GM18517 (cell line): ENCODE measurements at regions not wholly inside any gene's neighbourhood (a gene's known extent, or its start where the extent isn't known, plus 50 kb on each side); places are given as distances from the start of the nearest gene placed in this dataset.
A peak's percentile ranks its signal among the peaks of the same experiment; 100 is the strongest.

ENCODE experiments used
- ATAC-seq: cut with Tn5 transposase; IDR thresholded peaks from one replicate; pipeline ENCODE4 v1.9.1; 2021; ENCODE audit warnings: mild to moderate bottlenecking, moderate library complexity; ENCODE audit not compliant: unreplicated experiment

DNA sequence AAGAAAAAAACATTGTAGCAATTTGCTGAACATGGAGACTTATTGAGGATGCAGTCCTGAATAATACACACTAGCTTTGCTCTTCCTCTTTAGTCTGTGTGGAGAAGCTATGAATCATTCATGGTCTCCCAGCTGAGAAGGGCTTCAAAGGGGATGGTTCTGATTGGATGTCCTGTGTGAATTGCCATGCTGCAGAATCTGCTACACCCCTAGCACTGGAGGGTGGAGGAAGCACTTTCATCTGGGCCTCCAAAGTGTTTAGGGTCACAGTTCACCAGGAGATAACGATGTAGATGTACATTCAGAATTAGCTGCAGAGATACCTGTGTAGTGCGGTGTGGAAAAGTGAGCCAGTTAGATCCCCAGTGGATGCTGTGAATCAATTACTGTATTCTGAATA is 321.1 kb upstream of the EDNRB start:
- ATAC-seq, result no peak

DNA sequence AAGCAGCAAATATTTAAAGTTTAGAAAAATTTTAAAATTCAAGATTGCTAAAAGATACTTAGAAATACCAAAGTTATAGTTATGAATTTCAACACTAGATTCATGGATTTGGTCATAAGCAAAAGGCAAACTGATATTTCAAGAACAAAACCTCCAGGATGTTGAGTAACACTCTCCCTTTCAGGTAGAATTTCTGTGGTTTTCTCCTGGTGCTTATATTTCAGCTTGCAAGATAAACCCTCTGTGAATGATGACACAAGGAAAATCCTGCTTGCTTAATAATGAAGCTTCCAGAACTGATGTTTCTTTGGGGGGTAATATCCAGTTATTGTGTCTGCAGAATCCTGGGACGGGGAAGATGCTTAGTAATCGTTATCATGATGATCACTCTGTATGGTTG is 320.3 kb upstream of the EDNRB start:
- no peak for ATAC-seq

DNA sequence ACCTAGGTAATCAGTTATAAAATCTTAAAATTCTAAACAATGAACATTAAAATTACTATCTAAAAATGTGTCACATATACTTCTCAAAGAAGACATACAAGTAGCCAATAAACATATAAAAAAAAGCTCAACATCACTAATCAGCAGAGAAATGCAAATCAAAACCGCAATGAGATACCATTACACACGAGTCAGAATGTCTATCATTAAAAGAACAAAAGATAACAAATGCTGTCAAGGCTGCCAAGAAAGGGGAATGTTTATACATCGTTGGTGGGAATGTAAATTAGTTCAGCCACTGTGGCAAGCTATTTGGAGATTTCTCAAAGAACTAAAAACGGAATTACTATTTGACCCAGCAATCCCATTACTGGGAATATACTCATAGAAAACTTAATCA is 310.3 kb upstream of the EDNRB start:
- ATAC-seq, result no peak

DNA sequence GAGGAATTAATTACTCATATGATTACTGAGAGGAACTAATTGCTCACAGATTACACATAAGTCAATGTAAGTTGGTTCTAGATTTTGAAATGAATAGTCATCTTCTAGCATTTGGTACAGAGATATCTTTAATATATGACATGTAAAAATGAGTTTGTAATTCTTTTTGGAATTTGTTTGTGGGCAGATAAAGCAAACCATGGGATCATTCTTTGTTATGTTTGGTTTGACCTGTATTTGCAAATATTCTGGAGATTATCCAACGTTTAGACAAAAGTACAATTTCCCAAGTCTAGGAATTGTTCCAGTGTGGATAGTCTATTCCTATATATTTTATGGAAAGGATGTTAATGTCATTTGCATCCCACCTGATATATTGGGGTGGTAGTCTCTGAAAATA is 309.6 kb upstream of the EDNRB start:
- no peak for ATAC-seq

DNA sequence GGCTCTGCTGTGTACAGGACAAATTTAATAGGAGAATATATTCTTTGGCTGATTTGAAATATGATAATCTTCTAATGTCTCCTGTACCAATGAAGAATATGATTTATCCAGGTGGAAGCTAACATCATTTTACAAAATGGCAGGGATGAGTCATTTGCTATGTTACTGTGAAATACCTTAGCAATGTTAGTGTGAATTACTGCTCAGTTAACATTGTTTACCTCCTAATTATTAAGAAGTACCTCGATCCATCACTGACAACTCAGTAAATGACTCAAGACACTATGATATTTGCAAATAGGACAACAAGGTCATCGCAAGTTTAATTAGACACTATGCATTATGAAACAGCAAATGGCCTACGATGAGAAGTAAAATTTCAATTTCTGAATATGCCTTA is 309.1 kb upstream of the EDNRB start:
- no peak for ATAC-seq

DNA sequence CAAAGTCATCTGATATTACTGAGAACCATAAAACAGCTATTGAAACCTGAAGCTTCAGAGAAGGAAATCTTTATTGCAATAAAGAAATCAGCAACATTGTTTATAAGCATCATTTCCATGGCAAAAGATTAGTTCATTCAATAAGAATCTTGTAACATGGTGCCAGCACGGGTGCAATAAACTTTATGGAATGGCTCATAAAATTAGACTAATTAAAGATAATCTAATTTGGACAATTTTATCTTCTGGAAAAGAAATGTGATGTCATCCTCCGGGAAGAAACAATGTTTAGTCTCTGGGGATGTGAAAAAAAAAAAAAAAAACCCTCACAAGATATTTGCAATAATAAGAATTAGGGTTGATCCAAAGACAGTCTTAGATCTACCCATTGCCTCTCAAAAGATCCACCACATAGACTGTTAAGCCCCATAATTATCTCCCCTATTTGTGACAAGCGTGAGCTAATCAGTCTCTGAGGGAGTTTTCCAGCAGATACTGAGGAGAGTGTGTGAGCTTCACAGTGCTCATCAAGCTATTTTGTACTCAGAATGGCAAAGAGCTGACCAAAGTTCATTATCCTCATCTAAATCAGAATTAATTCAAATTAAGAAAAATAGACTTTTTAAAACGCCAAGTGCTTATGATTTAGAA is 297.0 kb upstream of the EDNRB start:
- ATAC-seq, result no peak

DNA sequence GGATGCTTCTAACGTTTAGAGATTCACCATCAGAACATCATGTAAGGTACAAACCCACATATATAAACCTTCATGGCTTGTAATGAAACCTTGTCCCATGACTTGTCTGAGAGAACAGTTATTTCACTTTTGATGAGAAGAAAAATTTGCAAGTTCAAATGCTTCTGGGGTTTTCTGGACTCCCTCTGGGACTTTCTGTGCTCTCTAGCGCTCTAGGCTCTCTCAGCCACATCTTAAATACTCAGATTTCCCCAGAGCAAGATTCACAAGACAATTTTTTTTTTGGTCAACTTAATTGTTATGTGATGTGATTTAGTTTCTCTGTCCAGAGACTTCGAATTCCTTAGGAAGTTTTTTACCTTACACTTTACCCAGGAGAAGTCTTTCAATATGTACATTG is 282.8 kb upstream of the EDNRB start:
- ATAC-seq, result peak; percentile 48

DNA sequence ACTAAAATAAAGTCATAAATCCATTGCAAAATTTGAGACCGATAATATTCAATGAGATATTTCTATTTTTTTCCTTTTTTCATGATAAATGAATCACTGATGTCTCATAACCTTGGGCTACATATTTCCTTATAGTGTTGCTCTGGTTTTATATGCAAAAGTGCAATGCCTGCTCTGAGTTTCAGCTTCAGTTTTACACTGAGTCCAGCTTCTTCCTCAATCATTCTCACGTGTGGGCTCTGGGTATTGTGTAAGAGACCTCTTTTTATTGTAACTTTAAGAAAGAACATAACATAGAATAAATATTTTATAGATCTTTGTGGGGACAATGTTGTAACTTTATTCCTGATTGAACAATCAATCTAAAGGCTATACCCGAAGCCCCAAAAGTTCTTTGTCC is 280.2 kb upstream of the EDNRB start:
- no peak for ATAC-seq

DNA sequence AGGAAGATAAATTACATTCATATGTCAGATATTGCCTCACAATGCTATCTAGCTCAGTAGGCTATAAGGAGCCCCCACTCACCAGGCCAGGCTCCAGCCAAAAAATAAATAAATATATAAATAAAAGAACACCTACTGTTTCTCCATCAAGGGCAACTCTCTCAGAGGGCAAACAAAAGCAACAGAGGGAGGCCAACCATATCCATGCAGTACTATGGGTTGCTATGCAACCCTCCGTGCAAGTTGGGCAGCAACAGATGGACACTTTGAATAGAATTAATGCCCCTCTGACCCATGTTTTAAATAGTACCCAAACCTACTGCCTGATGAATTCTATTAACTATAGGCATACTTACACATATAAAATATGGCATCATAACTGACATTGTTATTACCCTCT is 279.8 kb upstream of the EDNRB start:
- no peak for ATAC-seq

DNA sequence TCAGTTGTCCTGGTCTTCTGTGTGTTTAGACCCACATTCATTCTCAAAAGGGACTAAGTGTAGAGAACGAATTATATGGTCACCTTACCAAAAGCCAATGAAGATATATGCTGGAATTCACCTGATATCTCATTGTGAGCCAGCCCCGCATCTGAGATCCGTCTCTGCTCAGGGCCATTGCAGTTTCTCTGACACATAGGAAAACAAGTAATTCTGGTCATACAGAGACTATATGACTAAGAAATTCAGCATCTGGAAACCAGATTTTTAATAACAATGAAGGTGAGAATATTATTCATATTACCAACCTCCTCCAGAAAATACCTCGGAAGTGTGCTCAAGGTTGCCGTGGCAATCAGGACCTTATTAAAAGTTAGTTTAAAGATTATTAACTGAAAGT is 278.6 kb upstream of the EDNRB start:
- ATAC-seq, result no peak

DNA sequence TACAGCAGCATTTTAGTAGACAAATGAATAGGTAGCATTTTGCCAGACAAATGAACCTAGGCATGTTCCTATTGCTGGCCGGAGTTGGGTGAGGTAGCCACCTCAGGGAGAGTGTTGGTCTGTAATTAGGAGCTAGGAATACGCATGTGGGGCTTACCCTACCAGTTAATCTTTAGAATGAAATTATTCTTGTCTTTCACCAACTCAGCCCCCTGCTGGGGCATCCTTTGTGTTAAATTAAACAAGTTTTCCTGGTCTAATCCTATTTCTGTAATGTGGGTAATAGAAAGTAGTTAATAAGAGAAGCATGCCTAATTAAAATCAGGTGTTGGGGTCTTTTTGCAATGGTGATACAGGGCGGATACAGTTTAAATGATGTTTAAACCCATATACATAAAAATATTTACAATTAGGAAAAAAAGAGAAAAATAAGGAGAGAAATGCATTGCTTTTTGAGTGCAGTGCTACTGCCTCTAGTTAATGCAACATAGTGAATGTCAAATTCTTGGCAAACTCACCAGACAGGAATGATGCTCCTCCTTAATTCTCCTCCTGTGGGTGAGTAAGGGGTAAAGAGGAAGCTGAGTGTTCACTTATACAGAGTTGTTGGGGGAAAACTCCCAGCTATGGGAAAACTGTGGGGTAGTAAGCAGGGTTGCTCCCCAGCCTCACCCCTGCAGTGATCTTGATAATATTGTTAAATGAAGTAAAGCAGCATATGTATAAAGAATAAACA is 276.4 kb upstream of the EDNRB start:
- no peak for ATAC-seq

DNA sequence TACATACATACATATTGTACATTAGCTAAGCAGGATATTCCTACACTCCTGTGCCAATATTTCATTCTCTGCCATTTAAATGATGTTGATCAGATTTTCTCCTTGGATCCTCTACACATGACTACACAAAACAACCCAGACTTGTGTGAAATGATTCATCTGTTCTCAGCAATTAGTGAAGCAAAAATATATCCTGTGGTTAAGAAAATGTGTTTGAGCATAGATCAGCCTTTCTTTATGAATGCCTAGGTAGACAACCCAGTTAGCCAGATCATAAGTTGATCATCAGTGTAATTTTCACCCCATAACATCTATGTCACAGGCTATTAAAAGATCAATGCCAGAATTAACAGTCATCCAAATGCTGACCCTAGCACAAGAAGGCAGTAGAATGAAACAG is 275.2 kb upstream of the EDNRB start:
- ATAC-seq, result no peak

DNA sequence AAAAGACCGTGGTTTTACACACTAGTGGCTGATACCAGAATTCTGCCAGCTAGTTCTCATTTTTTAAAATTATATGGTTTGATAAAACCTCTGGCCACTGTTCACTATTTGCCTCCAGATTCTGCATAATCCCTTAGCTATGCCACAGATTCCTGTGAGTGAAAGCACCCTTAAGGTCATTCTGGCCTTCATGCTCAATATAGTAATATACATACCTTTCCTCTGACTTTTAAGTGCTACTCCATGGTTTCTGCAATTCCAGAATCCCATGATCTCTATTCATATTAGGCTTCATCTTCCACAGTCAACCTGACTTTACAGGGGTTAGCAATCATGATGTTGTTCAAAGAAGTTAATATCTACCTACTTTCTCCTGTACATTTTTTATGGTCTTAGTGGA is 274.1 kb upstream of the EDNRB start:
- no peak for ATAC-seq

DNA sequence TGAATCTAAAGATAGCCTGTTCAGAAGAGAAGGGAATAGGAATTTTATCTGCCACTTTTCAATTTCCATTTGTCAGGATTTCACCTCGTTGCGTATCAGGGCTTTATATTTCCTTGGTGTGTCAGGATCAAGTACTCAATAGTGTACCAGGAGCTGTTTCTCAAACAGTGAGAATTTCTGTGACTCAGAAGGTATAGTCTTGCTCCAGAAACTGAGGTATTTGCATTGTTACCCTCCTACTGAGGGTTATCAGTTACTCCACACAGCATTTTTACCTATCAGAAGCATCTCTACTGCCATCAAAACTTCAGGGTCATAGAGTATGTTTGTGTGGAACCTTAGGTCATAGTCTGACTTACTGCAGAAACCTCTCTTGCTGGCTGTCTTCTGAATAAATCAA is 271.7 kb upstream of the EDNRB start:
- ATAC-seq, result no peak

DNA sequence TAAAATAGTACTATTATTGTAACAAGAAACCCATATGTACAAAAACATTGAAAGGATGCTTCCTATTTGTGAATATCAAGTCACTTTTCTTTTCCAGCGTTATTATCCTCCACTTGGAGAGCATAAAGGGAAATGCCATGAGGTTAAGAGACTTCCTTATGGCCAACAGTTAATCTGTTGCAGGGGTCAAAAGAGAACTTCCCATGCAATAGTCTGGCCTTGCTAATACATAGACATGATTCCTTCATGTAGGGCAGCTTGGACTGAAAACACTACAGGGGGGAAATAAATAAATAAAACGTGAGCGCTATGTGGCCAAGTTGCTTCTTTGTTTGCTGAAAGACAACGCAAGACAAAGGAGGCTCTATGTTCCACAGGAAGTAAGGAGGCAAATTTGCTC is 269.1 kb upstream of the EDNRB start:
- ATAC-seq, result no peak

DNA sequence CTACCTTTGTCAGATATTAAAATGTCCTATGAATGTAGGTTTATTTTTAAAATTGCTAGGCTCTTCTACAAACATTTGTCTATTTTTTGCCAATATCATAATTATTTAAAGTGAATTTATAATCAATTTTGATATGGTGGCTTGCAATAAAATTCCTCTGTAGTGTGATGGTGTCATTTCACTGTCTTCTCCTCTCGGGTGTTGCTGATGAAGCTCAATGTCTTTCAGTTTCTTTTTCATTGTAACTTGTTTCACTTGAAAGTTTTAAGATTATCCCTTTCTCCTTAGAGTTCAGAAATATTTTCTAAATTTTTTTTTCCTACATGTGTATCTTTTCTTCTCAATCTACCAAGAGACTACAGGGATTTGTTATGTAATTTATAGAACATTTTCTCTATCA is 267.1 kb upstream of the EDNRB start:
- ATAC-seq, result peak; percentile 68

DNA sequence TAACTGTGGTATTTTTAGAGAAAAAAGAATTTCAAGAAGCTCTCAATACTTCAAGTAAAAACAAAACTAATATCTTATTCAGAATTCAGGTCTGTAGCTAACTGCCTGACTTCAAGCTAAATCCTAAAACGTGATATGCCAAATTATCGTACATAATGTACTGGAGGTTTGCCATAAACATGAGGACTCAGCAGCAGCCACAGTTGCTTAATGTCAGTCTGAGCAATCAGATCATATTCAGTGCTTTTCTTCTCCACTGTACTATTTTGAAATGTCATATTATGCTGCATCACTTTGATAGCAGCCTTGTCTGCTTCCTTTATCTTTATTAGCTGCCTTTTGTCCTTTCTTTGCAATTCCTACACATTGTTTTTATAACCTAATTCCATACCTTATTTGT is 265.1 kb upstream of the EDNRB start:
- no peak for ATAC-seq

DNA sequence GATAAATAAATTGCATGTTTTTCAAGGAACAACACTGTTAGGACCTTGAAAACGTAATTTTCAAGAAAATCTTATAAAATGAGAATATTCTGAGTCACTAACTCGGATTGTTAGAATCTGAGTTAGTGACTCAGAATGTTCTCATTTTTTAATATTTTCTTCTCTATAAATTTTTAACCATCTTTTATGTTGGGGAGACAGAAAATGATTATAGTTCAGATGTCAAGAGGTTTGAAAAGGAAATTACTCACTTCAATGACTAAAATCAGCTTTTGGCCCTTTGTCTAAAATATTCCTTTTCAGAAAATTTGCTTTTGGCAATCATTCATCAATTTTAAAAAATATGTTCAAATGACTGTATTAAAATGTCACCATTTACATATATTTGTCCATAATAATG is 264.2 kb upstream of the EDNRB start:
- no peak for ATAC-seq

DNA sequence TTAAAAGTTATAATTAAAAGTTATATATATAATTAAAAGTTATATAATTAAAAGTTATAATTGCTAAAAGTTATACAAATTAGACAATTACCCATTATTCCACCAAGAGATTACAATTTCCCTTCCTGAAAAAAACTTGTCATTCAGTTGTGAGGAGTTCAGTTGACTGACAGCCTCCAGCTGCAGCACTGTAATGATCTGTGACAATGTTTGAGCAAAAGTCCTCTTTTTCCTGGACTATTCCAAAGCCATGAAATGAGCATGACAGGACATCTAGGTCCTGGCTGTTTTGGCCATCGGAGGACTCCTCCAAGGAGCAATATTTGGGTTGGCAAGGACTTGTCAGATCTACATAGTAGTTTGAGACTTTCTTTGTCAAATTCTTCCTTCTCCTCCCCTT is 258.7 kb upstream of the EDNRB start:
- ATAC-seq, result no peak

DNA sequence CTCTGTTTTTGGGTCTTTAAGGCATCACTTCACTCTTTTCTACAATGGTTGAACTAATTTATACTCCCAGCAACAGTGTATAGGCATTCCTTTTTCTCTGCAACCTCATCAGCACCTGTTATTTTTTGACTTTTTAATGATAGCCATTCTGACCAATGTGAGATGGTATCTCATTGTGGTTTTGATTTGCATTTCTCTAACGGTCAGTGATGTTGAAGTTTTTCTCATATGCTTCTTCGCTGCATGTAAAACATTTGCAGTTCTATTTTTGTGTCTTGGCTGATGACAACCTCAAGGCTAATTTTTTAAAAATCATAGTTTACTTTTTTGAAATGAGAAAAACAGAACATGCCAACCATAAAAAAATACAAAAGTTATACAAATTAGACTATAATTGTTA is 258.2 kb upstream of the EDNRB start:
- no peak for ATAC-seq

DNA sequence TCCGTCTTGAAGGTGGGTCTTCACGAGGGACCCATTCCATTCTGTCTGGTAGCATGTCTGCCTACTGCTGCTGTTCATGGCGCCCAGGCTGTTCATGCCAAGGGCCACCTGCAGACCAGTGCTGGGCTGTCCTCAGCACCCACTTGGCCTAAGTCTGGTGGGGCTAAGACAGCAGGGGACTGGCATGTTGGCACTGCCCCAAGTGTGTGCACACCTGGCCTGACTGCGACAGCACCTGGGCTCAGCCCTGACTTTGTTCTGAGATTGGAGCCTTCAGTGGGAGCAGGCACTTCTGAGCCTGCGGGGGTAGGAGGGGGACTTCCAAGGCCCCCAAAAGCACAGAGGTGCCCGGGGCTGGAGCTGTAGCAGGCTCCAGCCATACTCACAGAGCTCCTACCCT is 250.8 kb upstream of the EDNRB start:
- no peak for ATAC-seq

DNA sequence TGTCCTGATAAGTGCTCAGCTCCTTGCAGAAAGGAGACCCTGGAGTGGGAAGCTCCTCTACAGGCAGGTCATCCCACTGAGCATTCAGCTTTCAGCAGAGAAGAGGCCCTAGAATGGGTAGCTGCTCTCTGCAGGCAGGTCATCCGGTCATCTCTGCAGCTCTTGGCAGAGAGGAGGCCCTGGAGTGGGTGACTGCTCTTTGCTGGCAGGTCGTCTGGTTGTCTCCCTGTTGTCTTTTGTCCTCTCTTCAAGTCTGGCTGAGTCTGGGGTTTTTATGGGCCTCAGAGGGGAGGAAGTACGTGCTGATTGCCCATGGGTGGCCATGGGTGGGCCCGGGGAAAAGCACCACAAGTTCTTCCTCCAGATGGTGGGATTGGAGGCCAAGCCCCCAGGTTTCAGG is 250.3 kb upstream of the EDNRB start:
- ATAC-seq, result no peak

DNA sequence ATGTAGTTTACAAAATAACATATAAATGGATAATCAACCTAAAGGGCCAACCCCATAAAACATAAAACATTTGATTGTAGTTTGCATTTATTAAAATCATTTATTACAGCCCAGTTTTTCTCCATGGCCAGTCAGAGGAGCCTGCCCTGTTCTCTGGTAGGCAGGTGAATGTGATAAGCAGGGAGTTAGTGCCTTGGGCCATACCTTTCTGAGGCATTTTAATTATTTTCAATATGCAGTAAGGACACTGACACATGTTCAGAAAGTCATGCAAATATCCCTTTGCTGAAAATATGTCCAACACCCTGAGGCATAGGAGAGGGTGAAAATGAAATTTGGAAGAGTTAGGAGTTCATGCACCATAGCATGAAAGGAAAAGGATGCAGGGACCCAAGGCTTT is 242.6 kb upstream of the EDNRB start:
- no peak for ATAC-seq
